K562 (cell line): ENCODE measurements at regions not wholly inside any gene's neighbourhood (a gene's known extent, or its start where the extent isn't known, plus 50 kb on each side); places are given as distances from the start of the nearest gene placed in this dataset.

Experiments used
- ATAC-seq: fragments of 200-7000 bp; cut with Tn5 transposase; 3 replicates; pipeline ENCODE4 v1.9.1; 2020; ENCODE audit warnings: moderate library complexity
- BruUV-seq: library from RNA; stranded (reverse); fragments of 400-500 nt; replicated peaks from 2 replicates; lab custom pipeline; 2021; lab: Mats Ljungman, UMichigan
- CTCF ChIA-PET: fragments of 300-600 bp; formaldehyde crosslinking; extraction: SDS; loops from one replicate; lab custom pipeline; 2021; ENCODE audit warnings: low intra/inter-chr PET ratio; lab: Yijun Ruan, JAX
- POLR2A ChIA-PET: fragments of 300-600, 350-650 bp; sonication (Branson Sonifier 250); formaldehyde crosslinking; extraction: SDS; loops from one replicate; lab custom pipeline; 2021; ENCODE audit warnings: antibody characterized with exemption, inconsistent platforms; lab: Yijun Ruan, JAX
- DNase-seq, 4 experiments: peaks; one replicate each; pipeline versions ENCODE4 v3.0.0 to v3.0.0-alpha.2; 2011 to 2018; ENCODE audit warnings: low spot score in 3 of 4, mixed read lengths in 3 of 4; ENCODE audit errors: extremely low read depth in 1 of 4
- FAIRE-seq: peaks from 2 replicates; lab custom pipeline; 2011; peaks lifted over from hg19 to GRCh38; lab: Jason Lieb, UNC
- H2AFZ ChIP-seq: 2 replicates; pipeline ENCODE4 v1.6.0; 2011; ENCODE audit warnings: low read depth, low read length, control low read depth, inconsistent platforms
- H3K27ac ChIP-seq: fragments of 200-600 bp; 3 replicates; pipeline ENCODE4 v1.8.0; 2011; ENCODE audit warnings: low read depth, mild to moderate bottlenecking, control low read depth, inconsistent platforms, low read length, moderate library complexity, mixed read lengths; ENCODE audit errors: extremely low read depth
- H3K27me3 ChIP-seq, 2 experiments: fragments of 300-600 bp in 1 of 2; 2 replicates in 1 of 2; 3 replicates in 1 of 2; pipeline versions ENCODE4 v1.6.0 to v1.8.0; 2011; ENCODE audit warnings: inconsistent platforms in 2 of 2, low read length in 2 of 2, mild to moderate bottlenecking in 1 of 2, mixed read lengths in 1 of 2, moderate library complexity in 1 of 2; ENCODE audit not compliant: control insufficient read depth in 2 of 2, insufficient read depth in 2 of 2
- H3K36me3 ChIP-seq: fragments of 300-600 bp; 3 replicates; pipeline ENCODE4 v1.8.0; 2011; ENCODE audit warnings: mild to moderate bottlenecking, low read length, inconsistent platforms; ENCODE audit not compliant: control insufficient read depth, insufficient read depth
- H3K4me1 ChIP-seq, 2 experiments: fragments of 200-600 bp in 1 of 2; replicated peaks in 1 of 2; 2 replicates in 1 of 2; 3 replicates in 1 of 2; pipeline versions ENCODE4 v1.5.1 to v1.8.0; 2011; ENCODE audit warnings: inconsistent platforms in 2 of 2, low read length in 2 of 2, mild to moderate bottlenecking in 1 of 2, mixed read lengths in 1 of 2, moderate library complexity in 1 of 2; ENCODE audit not compliant: control insufficient read depth in 2 of 2, insufficient read depth in 2 of 2
- H3K4me2 ChIP-seq: 2 replicates; pipeline ENCODE4 v1.6.1; 2011; ENCODE audit warnings: low read length, control low read depth, inconsistent platforms, mixed read lengths; ENCODE audit not compliant: insufficient read depth
- H3K4me3 ChIP-seq: fragments of 200-600 bp; sonication (generic), shearing (Covaris generic); 2 replicates; pipeline ENCODE4 v1.5.1; 2016; ENCODE audit warnings: control low read depth, inconsistent platforms
- H3K79me2 ChIP-seq: fragments of 200-600 bp; 3 replicates; pipeline ENCODE4 v1.8.0; 2011; ENCODE audit warnings: low read length, inconsistent platforms; ENCODE audit not compliant: control insufficient read depth, insufficient read depth
- H3K9ac ChIP-seq, 2 experiments: 2 replicates each; pipeline versions ENCODE4 v1.6.0 to v1.6.1; 2011; ENCODE audit warnings: low read depth in 2 of 2, low read length in 2 of 2, control low read depth in 1 of 2, inconsistent platforms in 1 of 2, mild to moderate bottlenecking in 1 of 2, mixed read lengths in 1 of 2; ENCODE audit not compliant: insufficient read depth in 1 of 2
- H3K9me1 ChIP-seq: one replicate; pipeline ENCODE4 v1.6.0; 2011; ENCODE audit warnings: inconsistent platforms, mild to moderate bottlenecking, low read length, moderate library complexity; ENCODE audit not compliant: control insufficient read depth, insufficient read depth
- H3K9me3 ChIP-seq: replicated peaks from 2 replicates; pipeline ENCODE4 v1.5.1; 2011; ENCODE audit warnings: low read depth, low read length, inconsistent platforms; ENCODE audit not compliant: control insufficient read depth, insufficient read depth
- H4K20me1 ChIP-seq: replicated peaks from 2 replicates; pipeline ENCODE4 v1.6.1; 2011; ENCODE audit warnings: low read length, inconsistent platforms, mixed read lengths; ENCODE audit not compliant: control insufficient read depth, insufficient read depth
- MBD1 ChIP-seq: fragments of 250-450 bp; sonication (Bioruptor Pico); IDR thresholded peaks from 2 replicates; pipeline ENCODE4 v1.8.0; 2022; ENCODE audit warnings: inconsistent platforms
- RBM14 ChIP-seq: fragments of 200-400 bp; formaldehyde crosslinking; IDR thresholded peaks from 2 replicates; pipeline ENCODE4 v1.6.1; 2018; ENCODE audit warnings: low read depth, mild to moderate bottlenecking, low read length, moderate library complexity, borderline replicate concordance; ENCODE audit not compliant: insufficient read depth
- REST ChIP-seq, 2 experiments: fragments of 450-650 bp; formaldehyde crosslinking in 1 of 2; IDR thresholded peaks; 2 replicates each; pipeline versions ENCODE4 v1.4.0 to v1.6.1; 2014 to 2020; ENCODE audit warnings: mild to moderate bottlenecking in 2 of 2, borderline replicate concordance in 1 of 2, low read depth in 1 of 2
- ZFX ChIP-seq: sonication (generic); formaldehyde crosslinking; IDR thresholded peaks from 2 replicates; pipeline ENCODE4 v1.8.0; 2022; ENCODE audit warnings: mild to moderate bottlenecking, missing genetic modification reagents, moderate library complexity
- WGBS: fragments of 100-300 bp; shearing (Covaris generic); methylation state at CpG from one replicate; pipeline ENCODE4 v1.1.6; 2016; ENCODE audit warnings: low coverage, mixed read lengths; ENCODE audit not compliant: insufficient coverage; ENCODE audit errors: missing lambda C conversion rate; 5-methylcytosine and 5-hydroxymethylcytosine counted together
- in situ Hi-C: fragments of 300-500 bp; cut with MboI; formaldehyde crosslinking; loops from 4 replicates; pipeline ENCODE4 v1.15.0; 2018; ENCODE audit warnings: inconsistent platforms, mixed read lengths
- intact Hi-C: fragments of 100-400 bp; cut with micrococcal nuclease; formaldehyde crosslinking; loops from 2 replicates; pipeline ENCODE4 v1.14.2; 2022

- TF ChIP-seq REST (IDR thresholded peaks at IDR 0.05; ENCODE audit: borderline replicate concordance): no peak
- no peak for TF ChIP-seq REST (CRISPR knock-in tag; IDR thresholded peaks at IDR 0.05; ENCODE audit: low read depth)
- no peak for TF ChIP-seq MBD1 (CRISPR knock-in tag)
- no peak for TF ChIP-seq ZFX (CRISPR knock-in tag)
- no peak for TF ChIP-seq RBM14
- in situ Hi-C loops: no loop called here
- H3K27me3 ChIP-seq: no peaks in the 10 kb centered on the region
- WGBS: 0% methylated on average over 3 of the region's 3 CpGs
- CTCF ChIA-PET: no interaction called here
- no peaks in the 10 kb centered on the region for H4K20me1 ChIP-seq
- no peaks in the 10 kb centered on the region for H3K79me2 ChIP-seq
- no peaks in the 10 kb centered on the region for H3K36me3 ChIP-seq
- no peak for FAIRE-seq
- DNase-seq: no peak
- H3K9ac ChIP-seq: no peak overlapping the region
- no peak overlapping the region for H3K27ac ChIP-seq
- H3K4me1 ChIP-seq: no peaks in the 10 kb centered on the region
- H3K4me2 ChIP-seq: no peak overlapping the region
- no TSS peak for BruUV-seq
- intact Hi-C loops: no loop called here
- POLR2A ChIA-PET: no interaction called here
- ATAC-seq: no peak
- H3K9me1 ChIP-seq: no peaks in the 10 kb centered on the region
- H3K4me3 ChIP-seq: no peak overlapping the region
- H2AFZ ChIP-seq: no peak overlapping the region
- no peaks in the 10 kb centered on the region for H3K9me3 ChIP-seq
Observed at GRCh38 chr14:98651037-98651436, 621.0 kb downstream of the BCL11B start.
